VCaP (cell line): ENCODE measurements at regions not wholly inside any gene's neighbourhood (a gene's known extent, or its start where the extent isn't known, plus 50 kb on each side); places are given as distances from the start of the nearest gene placed in this dataset.

Source experiments
- H3K27ac ChIP-seq: fragments of 450-650 bp; 2 replicates; pipeline ENCODE4 v1.5.1; 2017
- CTCF ChIP-seq: fragments of 450-650 bp; conservative IDR thresholded peaks from 2 replicates; pipeline ENCODE4 v1.5.1; 2017; ENCODE audit warnings: mild to moderate bottlenecking, moderate library complexity

GRCh38 chr7:91771921-91772815, 108.3 kb downstream of the MTERF1 start:
- H3K27ac ChIP-seq = no peak overlapping the region
- no peak for TF ChIP-seq CTCF

- no peak for TF ChIP-seq CTCF
- H3K27ac ChIP-seq = no peak overlapping the region
Measured at GRCh38 chr7:91776171-91776570, 104.3 kb downstream of the MTERF1 start.

GRCh38 chr7:91777522-91777921, 103.0 kb downstream of the MTERF1 start:
- no peak for TF ChIP-seq CTCF
- H3K27ac ChIP-seq = no peak overlapping the region

GRCh38 chr7:91778416-91778815, 102.1 kb downstream of the MTERF1 start:
- TF ChIP-seq CTCF = no peak
- no peak overlapping the region for H3K27ac ChIP-seq

- H3K27ac ChIP-seq = no peak overlapping the region
- no peak for TF ChIP-seq CTCF
Measured at GRCh38 chr7:91780521-91780920, 100.0 kb downstream of the MTERF1 start.

GRCh38 chr7:91784469-91784868, 96.0 kb downstream of the MTERF1 start:
- peak; percentile 71 for TF ChIP-seq CTCF

GRCh38 chr7:91787931-91788330, 92.6 kb downstream of the MTERF1 start:
- TF ChIP-seq CTCF = no peak
- H3K27ac ChIP-seq = no peak overlapping the region

More at GRCh38 chr7:91784469-91784868, 96.0 kb downstream of the MTERF1 start:
- no peak overlapping the region for H3K27ac ChIP-seq
